ENCODE measurements at regions not wholly inside any gene's neighbourhood (a gene's known extent, or its start where the extent isn't known, plus 50 kb on each side); places are given as distances from the start of the nearest gene placed in this dataset.

DNA sequence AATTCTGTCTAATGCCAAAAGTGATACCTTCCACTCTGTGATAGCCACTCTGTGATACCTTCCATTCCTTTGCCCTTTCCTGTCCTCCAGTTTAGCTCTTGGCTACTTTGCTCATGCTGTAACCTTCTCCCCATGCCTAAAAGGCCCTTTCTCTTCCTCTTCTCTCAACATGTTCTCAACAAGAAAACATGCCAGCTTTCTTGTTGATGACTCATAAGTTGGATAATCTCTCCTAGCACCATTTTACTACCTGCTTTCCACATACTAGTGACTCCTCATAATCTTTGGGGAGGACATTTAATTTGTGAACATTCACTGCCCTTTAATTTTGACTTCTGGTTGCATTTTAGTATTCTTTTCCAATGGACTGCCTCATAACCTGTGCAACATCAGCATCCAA, 55.9 kb upstream of the NT5C1B start:
- Histone ChIP-seq H3K4me3 (ENCODE audit: low read depth, low read length) (no peak overlapping the region), H3K9me3 (no peaks in the 10 kb centered on the region; the same call in 1 of the 2 replicates), H3K36me3 (no peaks in the 10 kb centered on the region), H3K27me3 (no peaks in the 10 kb centered on the region), H3K4me1 (no peaks in the 10 kb centered on the region)
- DNase-seq: no peak
- TF ChIP-seq, protein P1, sequence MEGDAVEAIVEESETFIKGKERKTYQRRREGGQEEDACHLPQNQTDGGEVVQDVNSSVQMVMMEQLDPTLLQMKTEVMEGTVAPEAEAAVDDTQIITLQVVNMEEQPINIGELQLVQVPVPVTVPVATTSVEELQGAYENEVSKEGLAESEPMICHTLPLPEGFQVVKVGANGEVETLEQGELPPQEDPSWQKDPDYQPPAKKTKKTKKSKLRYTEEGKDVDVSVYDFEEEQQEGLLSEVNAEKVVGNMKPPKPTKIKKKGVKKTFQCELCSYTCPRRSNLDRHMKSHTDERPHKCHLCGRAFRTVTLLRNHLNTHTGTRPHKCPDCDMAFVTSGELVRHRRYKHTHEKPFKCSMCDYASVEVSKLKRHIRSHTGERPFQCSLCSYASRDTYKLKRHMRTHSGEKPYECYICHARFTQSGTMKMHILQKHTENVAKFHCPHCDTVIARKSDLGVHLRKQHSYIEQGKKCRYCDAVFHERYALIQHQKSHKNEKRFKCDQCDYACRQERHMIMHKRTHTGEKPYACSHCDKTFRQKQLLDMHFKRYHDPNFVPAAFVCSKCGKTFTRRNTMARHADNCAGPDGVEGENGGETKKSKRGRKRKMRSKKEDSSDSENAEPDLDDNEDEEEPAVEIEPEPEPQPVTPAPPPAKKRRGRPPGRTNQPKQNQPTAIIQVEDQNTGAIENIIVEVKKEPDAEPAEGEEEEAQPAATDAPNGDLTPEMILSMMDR (IDR thresholded peaks at IDR 0.05; ENCODE audit: low read depth, low read length): no peak

DNA sequence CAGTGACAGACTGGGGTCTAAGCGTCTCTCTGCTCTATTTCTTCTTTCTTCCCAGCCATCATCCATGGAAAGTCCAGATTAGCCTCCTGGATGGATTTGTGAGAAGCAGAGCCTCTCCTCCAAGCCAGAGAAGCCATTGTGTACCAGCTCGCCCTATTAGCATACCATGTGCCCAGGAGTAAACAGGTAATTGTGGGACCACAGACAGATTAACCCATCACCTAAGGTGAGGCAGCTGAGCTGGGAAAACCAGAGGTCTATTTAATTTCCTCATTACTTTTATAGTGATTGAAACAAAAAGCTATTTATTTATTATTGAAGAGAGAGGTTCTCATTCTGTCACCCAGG, 54.7 kb upstream of the NT5C1B start:
- DNase-seq: no peak
- no peaks in the 10 kb centered on the region for H3K4me1 ChIP-seq
- no peaks in the 10 kb centered on the region for H3K36me3 ChIP-seq
- TF ChIP-seq, protein P1 (IDR thresholded peaks at IDR 0.05; ENCODE audit: low read depth, low read length): no peak
- H3K4me3 ChIP-seq (ENCODE audit: low read depth, low read length): no peak overlapping the region
- no peaks in the 10 kb centered on the region for H3K27me3 ChIP-seq
- H3K9me3 ChIP-seq: no peaks in the 10 kb centered on the region; the same call in 1 of the 2 replicates

DNA sequence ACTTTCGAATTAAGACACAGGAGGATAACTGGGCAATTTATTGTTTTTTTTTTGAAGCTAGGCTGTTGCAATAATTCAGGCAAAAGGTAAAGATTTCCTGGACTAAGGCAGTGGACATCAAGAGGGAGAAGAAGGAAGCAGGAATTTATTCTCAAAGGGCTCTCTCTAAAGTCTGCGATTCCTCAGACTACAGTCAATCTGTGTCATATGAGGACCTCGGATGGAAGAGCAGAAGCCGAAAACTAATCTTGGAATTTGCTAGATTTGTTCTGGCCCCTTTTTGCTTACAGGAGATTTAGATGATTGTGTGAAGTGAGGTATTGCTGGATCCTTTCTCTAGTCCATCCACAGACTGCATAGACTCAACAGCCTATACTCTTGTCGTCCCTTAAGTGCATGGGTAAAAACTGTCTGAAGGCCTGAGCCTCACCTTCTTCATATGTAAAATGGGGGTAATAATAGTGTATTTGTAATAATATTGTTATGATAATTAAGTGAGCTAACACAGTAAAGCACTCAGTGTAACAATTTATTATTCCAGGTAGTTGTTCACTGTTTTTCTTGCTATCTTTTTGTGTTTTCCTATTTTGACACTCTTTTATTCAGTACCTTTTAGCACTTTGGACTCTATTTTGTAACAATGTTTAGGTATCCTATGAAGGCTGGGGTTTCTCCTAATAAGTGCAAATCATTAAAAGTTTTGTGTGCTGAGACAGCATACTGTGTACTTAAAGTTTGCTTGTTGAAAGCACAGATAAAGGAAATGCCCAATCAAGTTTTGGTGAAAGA, 54.2 kb upstream of the NT5C1B start:
- TF ChIP-seq, protein P1 (IDR thresholded peaks at IDR 0.05; ENCODE audit: low read depth, low read length): no peak
- Histone ChIP-seq H3K9me3 (no peaks in the 10 kb centered on the region; the same call in 1 of the 2 replicates), H3K4me1 (no peaks in the 10 kb centered on the region), H3K36me3 (no peaks in the 10 kb centered on the region), H3K27me3 (no peaks in the 10 kb centered on the region), H3K4me3 (ENCODE audit: low read depth, low read length) (no peak overlapping the region)
- no peak for DNase-seq

DNA sequence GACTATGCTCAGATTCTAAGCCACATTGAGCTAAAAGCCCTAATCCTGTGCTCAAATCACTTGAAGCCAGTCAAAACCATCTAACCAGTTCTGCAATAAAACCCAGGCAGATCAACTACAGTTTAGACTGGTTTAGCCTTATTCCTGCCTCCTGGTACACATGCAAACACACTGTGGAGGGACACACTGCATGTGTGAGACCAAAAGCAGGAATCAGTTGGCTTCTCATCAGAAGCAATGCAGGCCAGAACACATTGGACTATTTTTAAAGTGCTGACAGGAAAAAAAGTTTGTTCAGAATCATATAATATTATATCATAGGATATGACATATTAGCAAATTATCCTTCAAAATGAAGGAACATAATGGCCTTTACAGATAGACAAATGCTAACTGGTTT, 52.5 kb upstream of the NT5C1B start:
- Histone ChIP-seq H3K27me3 (no peaks in the 10 kb centered on the region), H3K36me3 (no peaks in the 10 kb centered on the region), H3K4me1 (no peaks in the 10 kb centered on the region), H3K4me3 (ENCODE audit: low read depth, low read length) (no peak overlapping the region), H3K9me3 (no peaks in the 10 kb centered on the region; the same call in 1 of the 2 replicates)
- TF ChIP-seq, protein P1 (IDR thresholded peaks at IDR 0.05; ENCODE audit: low read depth, low read length): no peak
- no peak for DNase-seq

DNA sequence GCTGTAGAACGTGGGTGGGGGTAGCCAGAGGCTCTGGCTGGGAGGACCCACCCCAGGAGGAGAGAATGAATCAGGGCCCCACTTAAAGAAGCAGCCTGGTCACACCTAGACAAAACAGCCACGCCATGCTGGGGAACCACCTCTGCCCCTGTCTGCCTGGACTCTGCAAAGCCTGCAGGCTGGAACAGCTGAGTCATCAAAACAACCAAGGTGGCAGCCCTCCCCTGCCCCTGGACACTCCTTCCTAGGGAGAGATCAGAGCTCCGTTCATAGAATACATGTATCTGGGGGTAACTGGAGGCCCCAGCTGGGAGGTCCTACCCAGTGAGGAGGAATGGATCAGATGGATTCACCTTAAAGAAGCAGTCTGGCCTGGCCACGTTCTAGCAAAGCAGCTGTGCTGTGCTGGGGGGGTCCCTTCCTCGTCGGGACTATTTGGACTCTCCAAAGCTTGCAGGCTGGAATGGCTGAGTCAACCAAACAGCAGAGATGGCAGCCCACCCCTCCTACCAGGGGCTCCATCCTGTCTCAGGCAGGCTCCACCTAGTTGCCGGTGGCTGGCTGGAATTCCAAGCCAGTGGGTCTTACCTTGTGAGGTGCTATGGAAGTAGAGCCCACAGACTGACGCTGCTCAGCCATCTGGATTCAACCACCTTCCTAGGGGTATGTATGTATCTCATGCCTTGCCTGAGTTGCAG, 50.5 kb upstream of the NT5C1B start:
- Histone ChIP-seq H3K36me3 (no peaks in the 10 kb centered on the region), H3K27me3 (no peaks in the 10 kb centered on the region), H3K9me3 (no peaks in the 10 kb centered on the region; the same call in 1 of the 2 replicates), H3K4me1 (no peaks in the 10 kb centered on the region), H3K4me3 (ENCODE audit: low read depth, low read length) (no peak overlapping the region)
- DNase-seq: no peak
- TF ChIP-seq, protein P1 (IDR thresholded peaks at IDR 0.05; ENCODE audit: low read depth, low read length): no peak

Measured in BE2C (cell line).